NOMO-1 (cell line): ENCODE measurements at regions not wholly inside any gene's neighbourhood (a gene's known extent, or its start where the extent isn't known, plus 50 kb on each side); places are given as distances from the start of the nearest gene placed in this dataset.
"Not testable (repeated sequence)": the region's sequence is repeated elsewhere in the genome, so short reads cannot be mapped to it uniquely, and the experiment has no call there.

Source experiments
- DNase-seq, 2 experiments: peaks; one replicate each; lab custom pipeline; 2025; ENCODE audit not compliant: unreplicated experiment in 2 of 2; lab: John Stamatoyannopoulos, UW

DNA sequence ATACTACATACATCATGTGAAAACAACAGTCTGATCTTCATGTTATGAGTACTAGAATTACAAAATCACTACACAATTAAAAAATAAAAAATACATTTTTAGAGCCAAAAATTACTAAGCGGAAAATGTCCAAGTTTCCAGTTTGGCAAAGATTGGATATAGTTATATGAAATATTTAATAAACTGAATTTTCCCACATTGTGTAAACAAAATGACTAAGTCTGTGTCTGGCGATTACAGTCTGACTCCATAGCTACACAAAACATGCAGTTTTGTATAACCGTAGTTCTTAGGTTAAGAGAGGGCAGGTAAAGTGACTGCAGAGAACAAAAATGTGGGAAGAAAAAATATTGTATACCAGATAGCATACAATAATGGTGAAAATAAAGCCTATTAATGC, 59.2 kb upstream of the TMEM47 start:
- DNase-seq: no peak

DNA sequence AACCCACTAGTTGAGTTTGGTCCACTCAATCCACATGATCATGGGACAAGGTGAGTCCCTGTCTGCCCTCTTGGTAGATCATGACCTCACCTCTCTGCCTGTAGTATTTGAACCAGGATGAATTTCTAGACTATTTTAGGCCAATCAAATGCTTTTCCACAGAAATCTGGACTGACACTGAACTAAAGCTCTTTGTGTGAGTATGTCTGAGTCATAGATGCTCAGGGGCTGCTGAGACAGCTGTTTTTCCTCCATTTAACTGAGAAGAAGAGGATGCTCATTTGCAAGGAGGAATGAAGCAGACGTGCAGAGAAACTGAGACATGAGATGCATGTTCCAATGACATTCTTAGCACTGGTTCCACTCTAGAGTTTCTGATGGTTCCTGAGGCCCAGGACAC, 77.3 kb upstream of the TMEM47 start:
- DNase-seq: no peak

- DNase-seq: no peak
Measured at GRCh38 chrX:34744521-34744920, 87.4 kb upstream of the TMEM47 start.

DNA sequence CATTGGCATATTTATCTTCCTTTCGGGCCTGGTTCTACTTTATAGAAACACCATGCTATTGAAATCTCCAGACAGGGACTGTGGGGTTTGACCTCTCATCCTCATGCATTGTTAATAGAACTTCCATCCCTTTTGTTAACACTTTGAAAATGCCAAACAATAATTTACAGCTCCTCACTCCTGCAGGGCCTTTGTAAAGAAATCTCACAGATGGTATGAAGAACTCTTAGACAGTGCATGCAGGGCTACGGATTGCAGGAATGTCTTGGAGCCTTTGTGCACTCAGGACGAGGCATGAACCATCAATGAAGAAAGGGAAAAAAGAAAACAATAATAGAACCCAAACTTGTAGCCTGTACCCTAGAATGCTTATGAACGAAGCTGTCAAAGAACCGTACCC, 92.8 kb upstream of the TMEM47 start:
- DNase-seq: no peak

DNA sequence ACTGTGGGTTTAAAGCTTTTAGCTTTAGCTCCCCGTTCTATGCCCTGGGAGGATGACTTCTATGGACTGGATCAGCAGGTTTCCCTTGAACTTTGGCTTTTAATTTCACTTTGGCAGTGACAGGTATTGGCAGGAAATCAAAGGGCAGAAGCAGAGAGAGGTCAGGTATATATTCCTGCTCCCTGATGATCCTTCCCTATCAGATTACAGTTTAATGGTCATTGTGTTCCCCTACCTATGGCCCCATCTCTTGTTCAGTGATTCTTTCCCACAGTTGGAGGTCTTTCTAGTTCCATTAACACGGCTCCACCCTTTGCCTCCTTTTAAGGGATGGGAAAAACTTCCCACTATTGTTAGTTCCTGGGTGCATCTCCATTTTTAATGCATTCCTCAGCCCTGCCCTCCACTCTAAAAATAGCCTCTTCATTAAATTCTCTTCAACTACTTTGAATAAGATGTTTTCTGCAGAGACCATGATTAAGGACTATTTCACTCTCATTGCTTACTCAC, 107.8 kb upstream of the TMEM47 start:
- no peak for DNase-seq

- no peak for DNase-seq
Measured at GRCh38 chrX:34768290-34768689, 111.2 kb upstream of the TMEM47 start.

DNA sequence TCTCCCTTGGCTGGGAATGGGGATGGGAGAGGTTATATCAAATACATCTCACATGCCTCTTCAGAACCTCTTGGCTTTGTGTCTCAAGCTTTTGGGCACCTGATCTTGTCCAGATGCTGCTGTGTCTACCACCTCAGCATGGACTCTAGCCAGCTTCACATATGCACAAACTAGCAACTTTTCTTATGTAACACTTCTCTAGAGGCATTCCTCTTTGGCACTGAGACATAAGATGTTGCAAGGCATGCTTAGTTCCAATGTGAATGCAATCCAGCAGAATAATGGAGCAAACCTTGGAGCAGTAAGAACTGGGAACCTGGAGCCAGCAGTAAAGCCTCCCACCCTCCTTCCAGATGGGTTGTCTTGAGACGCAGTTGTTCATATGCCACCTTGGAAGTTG, 113.4 kb upstream of the TMEM47 start:
- no peak for DNase-seq

- DNase-seq: no peak
Measured at GRCh38 chrX:34778916-34779315, 121.8 kb upstream of the TMEM47 start.

DNA sequence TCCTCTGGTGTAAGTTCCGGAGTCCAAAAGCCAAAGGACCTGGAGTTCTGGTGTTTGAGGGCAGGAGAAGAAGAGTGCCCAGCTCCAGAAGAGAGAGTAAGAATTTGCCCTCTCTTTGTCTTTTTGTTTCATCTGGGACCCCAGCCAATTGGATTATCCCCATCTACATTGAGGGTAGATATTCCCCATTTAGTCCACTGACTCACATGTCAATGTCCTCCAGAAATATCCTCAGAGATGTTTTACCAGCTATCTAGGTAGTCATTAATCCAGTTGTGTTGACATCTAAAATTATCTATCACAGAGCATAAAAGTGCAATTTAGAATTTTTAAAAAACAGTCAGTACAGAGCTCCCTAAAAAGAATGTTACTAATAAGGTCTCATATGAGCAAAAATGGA, 132.9 kb upstream of the TMEM47 start:
- no peak for DNase-seq

- DNase-seq: no peak
Measured at GRCh38 chrX:34805951-34806350, 136.6 kb upstream of the FAM47B start.

GRCh38 chrX:34809096-34809495, 133.5 kb upstream of the FAM47B start:
- no peak for DNase-seq

DNA sequence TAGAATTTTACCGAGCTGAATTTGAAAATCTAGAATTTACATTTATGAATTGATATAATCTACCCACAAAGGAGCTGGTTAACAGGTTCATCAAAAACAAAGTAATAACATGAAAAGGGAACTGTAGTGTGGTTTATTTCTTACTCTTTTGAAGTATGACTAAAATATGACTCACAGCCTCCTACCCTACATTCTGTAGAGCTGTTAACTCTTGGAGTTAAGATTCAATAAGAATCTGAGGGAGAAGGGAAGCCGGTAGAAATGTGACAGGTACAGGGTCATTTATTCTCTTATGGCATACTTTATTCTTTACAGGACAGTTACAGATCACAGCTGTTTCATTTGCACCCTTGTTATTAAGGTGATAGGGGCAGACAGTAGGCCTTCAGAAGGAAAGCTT, 132.2 kb upstream of the FAM47B start:
- peak in 1 of 2 experiments; percentile 4 for DNase-seq

DNA sequence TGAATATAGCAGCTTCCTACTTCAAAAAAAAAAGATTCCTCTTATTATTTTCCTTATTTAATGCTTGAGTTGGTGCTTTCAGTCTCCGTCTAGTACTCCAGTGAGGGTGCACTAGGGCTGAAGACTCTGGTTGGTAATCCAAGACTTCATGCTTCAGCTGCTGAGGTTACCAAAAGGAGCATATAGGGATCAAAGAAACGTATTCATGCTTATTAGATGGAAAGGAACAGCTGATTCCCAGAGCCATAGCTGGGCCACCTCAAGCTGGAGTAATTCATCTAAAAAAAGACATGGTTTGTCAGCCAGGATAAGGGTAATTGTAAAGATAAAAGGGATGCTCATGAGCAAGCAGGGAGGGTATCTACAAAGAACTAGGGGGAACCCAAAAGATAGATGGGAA, 131.7 kb upstream of the FAM47B start:
- no peak for DNase-seq

DNA sequence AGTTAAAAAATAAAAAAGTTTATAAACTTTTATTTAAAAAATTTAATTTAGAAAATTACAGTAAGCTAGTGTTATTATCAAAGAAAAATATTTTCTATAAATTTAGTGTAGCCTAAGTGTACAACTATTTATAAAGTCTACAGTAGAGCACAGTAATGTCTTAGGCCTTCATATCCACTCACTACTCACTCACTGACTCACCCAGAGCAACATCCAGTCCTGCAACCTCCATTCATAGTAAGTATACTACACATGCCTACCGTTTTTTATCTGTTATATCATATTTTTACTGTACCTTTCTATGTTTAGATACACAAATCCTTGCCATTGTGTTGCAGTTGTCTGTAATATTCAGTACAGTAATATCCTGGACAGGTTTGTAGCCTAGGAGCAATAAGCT, 129.0 kb upstream of the FAM47B start:
- DNase-seq: no peak

GRCh38 chrX:34826964-34827363, 115.6 kb upstream of the FAM47B start:
- DNase-seq: no peak

GRCh38 chrX:34839451-34839850, 103.1 kb upstream of the FAM47B start:
- DNase-seq: no peak

DNA sequence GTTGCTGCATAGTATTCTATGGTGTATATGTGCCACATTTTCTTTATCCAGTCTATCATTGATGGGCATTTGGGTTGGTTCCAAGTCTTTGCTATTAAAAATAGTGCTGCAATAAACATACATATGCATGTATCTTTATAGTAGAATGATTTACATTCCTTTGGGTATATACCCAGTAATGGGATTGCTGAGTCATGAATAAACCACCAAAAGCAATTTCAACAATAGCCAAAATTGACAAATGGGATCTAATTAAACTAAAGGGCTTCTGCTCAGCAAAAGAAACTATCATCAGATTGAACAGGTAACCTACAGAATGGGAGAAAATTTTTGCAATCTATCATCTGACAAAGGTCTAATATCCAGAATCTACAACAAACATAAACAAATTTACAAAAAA, 101.4 kb upstream of the FAM47B start:
- DNase-seq: not testable (repeated sequence)

DNA sequence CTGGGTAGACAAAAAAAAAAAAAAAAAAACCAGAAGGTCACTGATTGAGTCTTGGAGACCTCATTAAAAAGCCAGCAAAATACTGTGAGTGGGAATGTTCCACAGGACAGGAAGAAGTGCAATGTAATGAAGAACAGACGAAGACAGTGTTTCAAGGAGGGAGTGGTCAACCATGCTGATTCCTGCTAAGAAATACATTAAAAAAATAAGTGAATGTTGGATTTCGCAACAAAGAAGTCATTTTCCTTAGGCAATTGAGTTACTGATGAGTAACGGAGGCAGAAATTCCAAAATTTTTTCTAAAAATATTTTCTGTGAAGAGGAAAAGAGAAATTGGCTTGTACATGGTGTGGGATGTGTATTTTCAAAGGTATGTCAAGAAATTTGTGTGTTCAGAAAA, 94.3 kb upstream of the FAM47B start:
- DNase-seq: no peak

DNA sequence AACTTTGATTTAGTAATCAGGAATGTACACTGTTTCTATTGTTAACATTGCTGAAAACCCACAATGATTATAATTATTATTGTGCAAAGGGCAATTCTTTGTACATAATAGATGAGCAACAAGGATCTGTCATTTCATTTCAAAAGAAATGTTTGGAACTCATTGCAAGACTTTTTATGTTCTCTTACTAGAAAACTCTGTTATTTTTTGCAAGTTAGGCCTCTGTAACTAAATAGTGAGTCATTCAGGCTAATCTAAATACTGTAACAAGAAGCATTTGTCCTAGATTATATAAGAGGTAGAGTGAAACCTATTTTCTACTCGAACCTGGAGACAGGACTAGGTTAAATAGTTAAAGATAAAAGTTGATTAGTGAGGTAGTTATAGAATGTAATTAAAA, 93.2 kb upstream of the FAM47B start:
- no peak for DNase-seq

DNA sequence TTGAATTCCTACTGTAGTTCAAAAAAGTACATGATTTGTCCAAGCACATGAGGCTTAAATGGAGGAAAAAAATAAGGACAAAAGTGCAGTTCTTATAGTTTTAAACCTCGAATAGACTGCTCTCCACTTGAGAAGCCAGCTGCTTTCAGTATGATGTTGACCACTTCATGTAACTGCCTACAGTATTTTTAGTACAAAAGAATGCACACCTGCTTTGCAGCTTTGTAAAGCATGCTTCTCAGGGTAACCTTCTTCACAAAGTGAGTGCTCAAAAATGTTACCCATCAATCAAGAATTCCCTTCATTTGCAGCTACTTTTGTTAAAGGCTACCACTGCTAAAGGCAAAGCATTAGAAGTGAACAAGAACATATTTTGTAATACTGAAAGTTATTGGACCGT, 83.4 kb upstream of the FAM47B start:
- no peak for DNase-seq

- no peak for DNase-seq
Measured at GRCh38 chrX:34863906-34864305, 78.7 kb upstream of the FAM47B start.

GRCh38 chrX:34866646-34867045, 76.0 kb upstream of the FAM47B start:
- DNase-seq: no peak

DNA sequence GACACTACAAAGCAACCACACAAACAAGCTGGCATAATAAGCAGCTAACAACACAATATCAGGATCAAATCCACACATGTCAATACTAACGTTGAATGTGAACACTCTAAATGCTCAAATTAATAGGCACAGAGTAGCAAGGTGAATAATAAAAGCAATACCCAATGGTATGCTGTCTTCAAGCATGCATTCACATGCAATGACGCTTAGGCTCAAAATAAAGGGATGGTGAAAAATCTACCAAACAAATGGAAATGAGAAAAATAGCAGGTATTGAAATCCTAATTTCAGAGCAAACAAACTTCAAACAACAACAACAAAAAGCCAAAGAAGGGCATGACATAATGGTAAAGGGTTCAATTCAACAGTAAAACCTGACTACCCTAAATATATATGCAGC, 74.0 kb upstream of the FAM47B start:
- no peak for DNase-seq
